ENCODE measurements at regions not wholly inside any gene's neighbourhood (a gene's known extent, or its start where the extent isn't known, plus 50 kb on each side); places are given as distances from the start of the nearest gene placed in this dataset.
A peak's percentile ranks its signal among the peaks of the same experiment; 100 is the strongest.

- no peaks in the 10 kb centered on the region for H3K9me3 ChIP-seq
- CTCF ChIA-PET: interaction anchor here (1.0 to 1.2 kb wide), 2 partner anchors 8 to 93 kb away, joined by 3 read pairs; no protein-coding TSS in a partner anchor
- DNase-seq (ENCODE audit: low read depth in 1 of 2, low spot score in 1 of 2): no peak
- H3K4me2 ChIP-seq: no peak overlapping the region
- H3K4me3 ChIP-seq: no peak overlapping the region
- TF ChIP-seq FOSB (CRISPR knock-in tag; IDR thresholded peaks at IDR 0.05) (no peak), CHD2 (IDR thresholded peaks at IDR 0.05; ENCODE audit: low read length, partially characterized antibody) (no peak), PHF8 (IDR thresholded peaks at IDR 0.05; ENCODE audit: borderline replicate concordance, low read depth) (no peak), MYC (IDR thresholded peaks at IDR 0.05; ENCODE audit: borderline replicate concordance, low read length) (no peak), SMC3 (IDR thresholded peaks at IDR 0.05) (no peak), ATOH8 (CRISPR knock-in tag; IDR thresholded peaks at IDR 0.05; ENCODE audit: low read depth) (no peak), HOXA7 (CRISPR knock-in tag; IDR thresholded peaks at IDR 0.05) (no peak), USF2 (IDR thresholded peaks at IDR 0.05) (no peak), TP53 (CRISPR knock-in tag; IDR thresholded peaks at IDR 0.05) (no peak), ZC3H11A (IDR thresholded peaks at IDR 0.05) (no peak)
- H3K4me1 ChIP-seq: no peaks in the 10 kb centered on the region
- ATAC-seq: peak in 1 of 2 experiments; percentile 15; a peak in 2 of 6 replicates
- H3K27ac ChIP-seq: no peak overlapping the region
- POLR2A ChIA-PET: no interaction called here
- WGBS (ENCODE audit: missing lambda C conversion rate): 14% methylated on average over 11 of the region's 11 CpGs
- no peak for FAIRE-seq
Observed at GRCh38 chr11:44379141-44380008, 69.4 kb upstream of the ALX4 start.

GRCh38 chr11:44380009-44380313, 70.0 kb upstream of the ALX4 start:
- 76% methylated on average over 2 of the region's 3 CpGs for WGBS (ENCODE audit: missing lambda C conversion rate)
- ATAC-seq: no peak
- no peak for FAIRE-seq
- Histone ChIP-seq H3K4me3 (no peak overlapping the region), H3K4me2 (no peak overlapping the region), H3K9me3 (no peaks in the 10 kb centered on the region), H3K27ac (no peak overlapping the region), H3K4me1 (no peaks in the 10 kb centered on the region)
- no peak for DNase-seq (ENCODE audit: low read depth in 1 of 2, low spot score in 1 of 2)
- POLR2A ChIA-PET: no interaction called here
- TF ChIP-seq ESRRA (IDR thresholded peaks at IDR 0.05; ENCODE audit: borderline replicate concordance, low read length) (no peak), HEYL (CRISPR knock-in tag; IDR thresholded peaks at IDR 0.05) (no peak), HOXA7 (CRISPR knock-in tag; IDR thresholded peaks at IDR 0.05) (no peak), GATA3 (IDR thresholded peaks at IDR 0.05; ENCODE audit: borderline replicate concordance) (no peak), HES2 (IDR thresholded peaks at IDR 0.05) (no peak), MYC (IDR thresholded peaks at IDR 0.05; ENCODE audit: borderline replicate concordance, low read length) (no peak), RFX5 (IDR thresholded peaks at IDR 0.05) (no peak), EP300 (IDR thresholded peaks at IDR 0.05) (no peak), KDM5A (IDR thresholded peaks at IDR 0.05) (no peak), RAD21 (conservative IDR thresholded peaks at IDR 0.05 in 1 of 2, IDR thresholded peaks at IDR 0.05 in 1 of 2) (no peak), E2F6 (IDR thresholded peaks at IDR 0.05; ENCODE audit: borderline replicate concordance, low read depth) (no peak), ZSCAN20 (CRISPR knock-in tag; IDR thresholded peaks at IDR 0.05) (no peak), ZC3H11A (IDR thresholded peaks at IDR 0.05) (no peak), CBX2 (IDR thresholded peaks at IDR 0.05; ENCODE audit: borderline replicate concordance, low read depth) (no peak), CHD4 (IDR thresholded peaks at IDR 0.05; ENCODE audit: borderline replicate concordance) (no peak), NR3C1 (IDR thresholded peaks at IDR 0.05) (no peak), ELK1 (IDR thresholded peaks at IDR 0.05; ENCODE audit: low read depth, low read length) (no peak)
- CTCF ChIA-PET: interaction anchor here (1.0 to 1.2 kb wide), 2 partner anchors 8 to 94 kb away, joined by 3 read pairs; no protein-coding TSS in a partner anchor

All from A549 (cell line).